B cell (primary cell): ENCODE measurements at regions not wholly inside any gene's neighbourhood (a gene's known extent, or its start where the extent isn't known, plus 50 kb on each side); places are given as distances from the start of the nearest gene placed in this dataset.

Source experiments
- ATAC-seq: fragments of 200-7000 bp; cut with Tn5 transposase; one replicate; pipeline ENCODE4 v1.10.0; 2021; ENCODE audit warnings: low read depth, mild to moderate bottlenecking, moderate number of reproducible peaks, moderate library complexity
- CTCF ChIA-PET: fragments of 350-600 bp; sonication (Branson Sonifier 250); formaldehyde crosslinking; loops from one replicate; lab custom pipeline; 2021; ENCODE audit warnings: antibody characterized with exemption, inconsistent platforms; lab: Charles Lee
- POLR2A ChIA-PET: fragments of 350-600 bp; sonication (Branson Sonifier 250); formaldehyde crosslinking; loops from one replicate; lab custom pipeline; 2021; ENCODE audit warnings: antibody characterized with exemption; lab: Charles Lee
- DNase-seq: peaks from one replicate; pipeline ENCODE4 v3.0.0; 2013
- H2AFZ ChIP-seq: 2 replicates; pipeline ENCODE4 v1.6.1; 2012; ENCODE audit warnings: mild to moderate bottlenecking, low read depth, low read length; ENCODE audit not compliant: insufficient read depth, poor library complexity, severe bottlenecking
- H3K27ac ChIP-seq, 2 donors: 1 replicate in 1 of 2; 2 replicates in 1 of 2; pipeline ENCODE4 v1.5.1; 2012 to 2013; ENCODE audit warnings: low read length in 2 of 2, mild to moderate bottlenecking in 2 of 2, moderate library complexity in 1 of 2
- H3K27me3 ChIP-seq, 4 experiments: fragments of 200-600 bp in 1 of 4; sonication (generic) in 1 of 4; replicated peaks in 1 of 4; 1 replicate in 2 of 4; 2 replicates in 2 of 4; pipeline versions ENCODE4 v1.6.1 to v1.7.0; 2013 to 2016; ENCODE audit warnings: low read length in 3 of 4, mild to moderate bottlenecking in 2 of 4, mixed read lengths in 1 of 4, moderate library complexity in 1 of 4; ENCODE audit not compliant: insufficient read depth in 4 of 4, control insufficient read depth in 3 of 4; ENCODE audit errors: control extremely low read depth in 1 of 4
- H3K36me3 ChIP-seq, 2 experiments: replicated peaks in 1 of 2; 1 replicate in 1 of 2; 2 replicates in 1 of 2; pipeline versions ENCODE4 v1.6.1 to v1.7.1; 2013; ENCODE audit warnings: low read length in 1 of 2; ENCODE audit not compliant: insufficient read depth in 2 of 2, control insufficient read depth in 1 of 2; ENCODE audit errors: control extremely low read depth in 1 of 2, extremely low read depth in 1 of 2
- H3K4me1 ChIP-seq, 2 donors: fragments of 200-600 bp in 1 of 2; sonication (generic) in 1 of 2; 1 replicate in 1 of 2; 2 replicates in 1 of 2; pipeline versions ENCODE4 v1.5.1 to v1.6.1; 2013 to 2017; ENCODE audit warnings: low read length in 2 of 2; ENCODE audit not compliant: control insufficient read depth in 2 of 2, insufficient read depth in 2 of 2
- H3K4me2 ChIP-seq: replicated peaks from 2 replicates; pipeline ENCODE3; 2012; ENCODE audit warnings: mild to moderate bottlenecking, low read depth, low read length; ENCODE audit not compliant: poor library complexity, severe bottlenecking
- H3K4me3 ChIP-seq, 5 experiments: fragments of 200-600 bp in 1 of 5; sonication (generic) in 1 of 5; 1 replicate in 3 of 5; 2 replicates in 2 of 5; pipeline versions ENCODE4 v1.5.1 to v1.7.0; 2011 to 2016; ENCODE audit warnings: low read length in 4 of 5, mild to moderate bottlenecking in 4 of 5, low read depth in 2 of 5, control low read depth in 1 of 5, moderate library complexity in 1 of 5; ENCODE audit not compliant: insufficient read depth in 1 of 5; ENCODE audit errors: control extremely low read depth in 1 of 5, extremely low read depth in 1 of 5
- H3K79me2 ChIP-seq: fragments of 200-600 bp; sonication (generic); one replicate; pipeline ENCODE4 v1.6.0; 2016; ENCODE audit warnings: low read length; ENCODE audit not compliant: control insufficient read depth, insufficient read depth
- H3K9ac ChIP-seq: fragments of 200-600 bp; sonication (generic); 2 replicates; pipeline ENCODE4 v1.6.1; 2017; ENCODE audit warnings: mild to moderate bottlenecking, low read length, moderate library complexity
- H3K9me3 ChIP-seq, 3 donors: one replicate each; pipeline versions ENCODE4 v1.6.1 to v1.7.1; 2013; ENCODE audit warnings: low read length in 2 of 3; ENCODE audit not compliant: control insufficient read depth in 2 of 3, insufficient read depth in 1 of 3; ENCODE audit errors: control extremely low read depth in 1 of 3
- H4K20me1 ChIP-seq: 2 replicates; pipeline ENCODE4 v1.6.0; 2012; ENCODE audit warnings: mild to moderate bottlenecking, low read length; ENCODE audit not compliant: insufficient read depth, control insufficient read depth, poor library complexity, severe bottlenecking
- H3K27ac Mint-ChIP-seq: one replicate; pipeline ENCODE4 v1.8.0; 2021; ENCODE audit warnings: mixed read lengths
- H3K27me3 Mint-ChIP-seq: one replicate; pipeline ENCODE4 v1.8.0; 2021; ENCODE audit warnings: mixed read lengths
- H3K4me1 Mint-ChIP-seq: one replicate; pipeline ENCODE4 v1.8.0; 2021; ENCODE audit warnings: mixed read lengths
- H3K4me3 Mint-ChIP-seq: one replicate; pipeline ENCODE4 v1.8.0; 2021; ENCODE audit warnings: mixed read lengths
- H3K9me3 Mint-ChIP-seq: one replicate; pipeline ENCODE4 v1.8.0; 2022; ENCODE audit warnings: mixed read lengths; ENCODE audit not compliant: insufficient read depth
- CTCF ChIP-seq: fragments of 200-600 bp; IDR thresholded peaks from one replicate; pipeline ENCODE4 v1.8.0; 2022; ENCODE audit warnings: antibody characterized with exemption, mild to moderate bottlenecking
- EZH2 ChIP-seq: IDR thresholded peaks from 2 replicates; pipeline ENCODE4 v1.6.1; 2012; ENCODE audit warnings: borderline replicate concordance, low read depth, mild to moderate bottlenecking, moderate library complexity, low read length; ENCODE audit not compliant: insufficient read depth, poor library complexity, severe bottlenecking
- WGBS: methylation state at CpG from one replicate; pipeline ENCODE4 v1.1.5; 2013; ENCODE audit warnings: missing lambda C conversion rate; ENCODE audit not compliant: insufficient coverage; 5-methylcytosine and 5-hydroxymethylcytosine counted together
- intact Hi-C: fragments of 100-400 bp; cut with micrococcal nuclease; formaldehyde crosslinking; loops from one replicate; pipeline ENCODE4 v1.10.0; 2022

- DNase-seq (no peak), ATAC-seq (no peak)
- Histone ChIP-seq H3K4me3 (no peak overlapping the region), H3K9ac (no peak overlapping the region), H3K27me3 (no peaks in the 10 kb centered on the region), H3K9me3 (no peaks in the 10 kb centered on the region), H4K20me1 (no peaks in the 10 kb centered on the region), H3K4me2 (no peak overlapping the region), H3K4me1 (no peaks in the 10 kb centered on the region), H3K36me3 (no peaks in the 10 kb centered on the region), H3K27ac (no peak overlapping the region), H2AFZ (no peak overlapping the region), H3K79me2 (no peaks in the 10 kb centered on the region)
- Mint-ChIP-seq H3K4me1 (no peaks in the 10 kb centered on the region), H3K9me3 (peaks cover 3% of the 10 kb centered on the region), H3K4me3 (no peak overlapping the region), H3K27me3 (peaks cover 9% of the 10 kb centered on the region), H3K27ac (no peak overlapping the region)
- no CpG with 5 or more reads among the region's 1 CpG for WGBS
- ChIA-PET CTCF (no interaction called here), POLR2A (no interaction called here)
- no peak for TF ChIP-seq EZH2
- no peak for TF ChIP-seq CTCF
- intact Hi-C loops: no loop called here
Measured at GRCh38 chr3:158974904-158975303, 173.1 kb downstream of the MFSD1 start.

DNA sequence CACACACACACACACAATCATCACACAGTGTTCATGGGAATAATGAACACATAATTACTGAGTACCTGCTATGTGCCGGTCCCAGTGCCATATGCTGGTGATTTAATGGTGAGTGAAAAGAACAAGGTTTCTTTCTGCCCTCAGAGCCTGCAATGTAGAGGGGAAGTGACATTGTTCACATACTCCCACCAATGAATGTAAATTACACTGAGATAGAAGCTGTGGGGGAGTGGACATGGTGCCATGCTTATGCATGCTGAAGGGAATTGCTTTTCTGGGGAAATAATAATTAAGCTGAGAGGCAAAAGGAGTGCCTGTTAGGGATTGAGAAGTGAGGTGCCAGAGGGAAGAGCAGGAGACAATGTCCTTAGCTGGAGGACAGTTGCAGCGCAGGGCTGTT, 175.1 kb downstream of the MFSD1 start:
- ATAC-seq (no peak), DNase-seq (no peak)
- Histone ChIP-seq H3K79me2 (no peaks in the 10 kb centered on the region), H3K9me3 (no peaks in the 10 kb centered on the region), H3K4me1 (no peaks in the 10 kb centered on the region), H3K4me2 (no peak overlapping the region), H2AFZ (no peak overlapping the region), H3K27me3 (no peaks in the 10 kb centered on the region), H3K4me3 (no peak overlapping the region), H3K9ac (no peak overlapping the region), H3K36me3 (no peaks in the 10 kb centered on the region), H3K27ac (no peak overlapping the region), H4K20me1 (no peaks in the 10 kb centered on the region)
- no peaks in the 10 kb centered on the region for H3K4me1 Mint-ChIP-seq
- H3K4me3 Mint-ChIP-seq: no peak overlapping the region
- CTCF ChIA-PET: no interaction called here
- WGBS: 88% methylated on average over 1 of the region's 2 CpGs
- no peak for TF ChIP-seq EZH2
- TF ChIP-seq CTCF: no peak
- peaks cover 4% of the 10 kb centered on the region for H3K27me3 Mint-ChIP-seq
- peaks cover 4% of the 10 kb centered on the region for H3K9me3 Mint-ChIP-seq
- intact Hi-C loops: no loop called here
- no peak overlapping the region for H3K27ac Mint-ChIP-seq
- POLR2A ChIA-PET: no interaction called here
